Amygdala (tissue), 56 donors: ENCODE measurements at regions not wholly inside any gene's neighbourhood (a gene's known extent, or its start where the extent isn't known, plus 50 kb on each side); places are given as distances from the start of the nearest gene placed in this dataset.

Experiments used
- DNase-seq, 56 donors: peaks; one replicate each; lab custom pipeline; 2025; lab: John Stamatoyannopoulos, UW

DNA sequence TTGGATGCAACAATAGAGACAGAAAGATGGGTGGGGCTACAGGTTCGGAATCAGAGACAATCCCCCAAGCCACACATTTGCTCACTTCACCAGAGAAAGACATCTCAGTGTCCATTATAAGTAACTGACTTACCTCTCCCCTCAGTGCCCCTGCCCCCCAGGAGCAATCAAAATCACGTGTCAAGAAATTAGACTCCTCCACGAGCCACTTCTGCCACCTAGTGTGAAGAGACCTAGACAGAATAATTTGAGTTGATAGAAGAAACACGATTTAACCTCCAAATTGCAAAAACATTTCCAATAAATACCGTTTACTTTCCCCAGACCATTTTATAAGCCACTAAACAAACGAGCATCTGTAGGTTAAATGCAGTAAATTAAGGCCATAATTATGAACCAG lies 123.2 kb downstream of the SLC30A10 start:
- no peak for DNase-seq

DNA sequence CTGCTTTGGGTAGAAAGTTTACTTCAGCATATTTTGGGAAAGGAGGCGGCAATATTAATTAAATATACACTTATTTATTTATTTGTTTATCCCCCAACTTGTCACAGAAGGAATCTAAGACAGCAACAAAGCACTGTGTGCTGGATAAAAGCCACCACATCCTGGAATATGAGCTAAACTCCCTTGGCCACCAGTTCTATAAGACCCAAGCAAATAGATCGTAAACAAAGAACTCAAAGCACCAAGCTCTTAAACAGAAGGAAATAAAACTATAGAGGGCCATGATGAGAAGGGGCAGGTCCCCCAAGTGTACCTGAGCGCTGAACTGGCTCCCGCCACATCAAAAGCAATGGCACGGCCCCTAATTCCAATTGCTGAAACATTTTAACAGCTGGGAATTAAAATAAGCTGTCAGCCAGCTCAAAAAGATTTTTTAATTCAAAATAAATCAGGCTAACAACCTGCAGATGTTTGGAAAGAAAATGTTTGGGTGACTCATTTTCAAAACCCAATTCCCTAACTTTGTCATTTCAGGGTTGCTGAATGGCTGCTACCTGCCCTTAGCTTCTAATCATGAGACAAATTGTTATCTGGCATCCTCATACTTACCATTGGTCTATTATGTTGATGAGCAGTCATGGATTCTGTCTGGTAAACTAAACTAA lies 127.1 kb downstream of the SLC30A10 start:
- no peak for DNase-seq

DNA sequence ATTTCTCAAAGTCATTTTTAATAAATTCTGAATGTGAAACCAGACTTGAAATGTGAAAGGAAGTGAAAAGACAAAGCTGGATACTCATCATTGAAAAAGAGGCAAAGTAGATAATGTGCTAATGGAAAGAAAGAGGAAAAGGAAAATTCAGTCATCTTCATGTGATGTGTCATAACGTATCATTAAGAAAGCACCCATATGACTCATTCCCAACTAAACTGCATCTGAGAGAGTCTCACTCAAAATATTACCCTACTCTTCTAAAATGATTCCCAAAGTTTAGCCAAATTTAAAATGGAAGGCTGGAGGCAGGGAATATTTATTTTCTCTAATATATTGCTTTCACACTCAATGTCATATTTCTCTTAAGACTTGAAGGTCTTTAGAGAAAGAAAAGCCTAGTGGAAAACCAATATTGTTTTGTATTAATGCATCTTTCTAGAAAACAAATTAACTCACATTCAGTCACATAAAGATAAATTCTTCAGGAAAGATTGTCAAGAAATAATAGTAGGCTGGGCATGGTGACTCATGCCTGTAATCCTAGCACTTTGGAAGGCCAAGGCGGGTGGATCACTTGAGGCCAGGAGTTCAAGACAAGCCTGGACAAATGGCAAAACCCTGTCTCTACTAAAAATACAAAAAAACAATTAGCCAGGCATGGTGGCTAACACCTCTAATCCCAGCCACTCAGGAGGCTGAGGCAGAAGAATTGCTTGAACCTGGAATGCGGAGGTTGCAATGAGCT lies 129.9 kb downstream of the SLC30A10 start:
- DNase-seq, result no peak

DNA sequence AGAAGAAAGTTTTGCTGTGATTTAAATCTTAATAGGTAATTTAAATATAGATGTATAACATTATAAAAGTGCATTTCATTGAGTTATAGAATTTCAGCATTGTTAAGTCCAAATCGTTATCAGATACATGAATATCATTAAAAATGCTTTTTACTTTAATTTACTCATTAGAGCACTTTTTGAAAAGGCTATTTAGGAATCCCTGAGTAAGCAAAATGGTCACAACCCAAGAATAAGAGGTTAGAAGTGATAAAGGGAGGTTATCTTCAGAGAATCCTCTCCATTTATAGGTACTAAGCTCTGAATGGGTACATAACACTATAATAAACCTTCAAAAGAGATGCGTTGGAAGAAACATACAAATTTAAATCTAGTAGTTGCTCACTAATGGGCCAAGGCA lies 130.7 kb downstream of the SLC30A10 start:
- no peak for DNase-seq

DNA sequence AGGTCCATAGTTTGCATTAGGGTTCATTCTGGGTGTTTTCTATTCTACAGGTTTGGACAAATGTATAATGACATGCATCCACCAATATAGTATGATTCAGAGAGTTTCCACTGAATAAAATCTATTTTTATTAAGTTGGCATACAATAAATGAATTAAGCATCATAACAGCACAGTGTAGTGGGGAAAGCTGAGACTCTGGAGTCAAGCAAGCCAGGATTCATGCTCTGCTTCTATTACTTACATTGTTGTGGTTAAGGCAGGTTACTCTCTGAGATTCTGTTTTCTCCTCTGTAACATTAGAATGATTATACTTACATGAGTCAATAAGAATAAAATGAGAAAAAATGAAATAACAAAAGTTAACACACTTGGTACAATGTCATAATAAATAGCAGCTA lies 131.3 kb downstream of the SLC30A10 start:
- DNase-seq, result no peak

DNA sequence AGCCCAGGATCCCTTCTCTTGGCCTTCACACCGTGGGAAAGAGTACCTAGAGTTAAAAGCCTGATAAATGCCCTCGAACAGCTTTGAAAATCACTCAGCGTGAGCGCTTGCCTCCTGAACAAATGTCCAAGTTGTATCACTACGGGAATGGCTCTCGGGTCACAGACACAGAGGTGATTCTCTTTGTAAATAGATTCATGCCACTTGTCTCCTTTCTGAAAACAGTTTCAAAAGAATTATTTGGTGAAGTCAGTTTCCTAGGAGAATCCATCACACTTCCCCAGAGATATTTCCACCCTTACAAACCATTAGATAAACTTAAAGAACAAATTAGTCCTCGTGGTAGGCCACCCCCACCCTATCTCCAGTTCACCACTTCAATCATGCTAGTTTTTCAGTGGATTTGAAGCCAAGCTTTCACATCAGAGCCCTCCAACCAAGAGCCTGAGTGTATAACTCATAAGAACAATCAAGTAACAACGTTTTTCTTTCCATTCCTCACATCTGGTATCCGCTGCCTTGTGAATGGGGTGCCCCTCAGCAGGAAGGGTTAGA lies 132.9 kb downstream of the SLC30A10 start:
- DNase-seq, result no peak

DNA sequence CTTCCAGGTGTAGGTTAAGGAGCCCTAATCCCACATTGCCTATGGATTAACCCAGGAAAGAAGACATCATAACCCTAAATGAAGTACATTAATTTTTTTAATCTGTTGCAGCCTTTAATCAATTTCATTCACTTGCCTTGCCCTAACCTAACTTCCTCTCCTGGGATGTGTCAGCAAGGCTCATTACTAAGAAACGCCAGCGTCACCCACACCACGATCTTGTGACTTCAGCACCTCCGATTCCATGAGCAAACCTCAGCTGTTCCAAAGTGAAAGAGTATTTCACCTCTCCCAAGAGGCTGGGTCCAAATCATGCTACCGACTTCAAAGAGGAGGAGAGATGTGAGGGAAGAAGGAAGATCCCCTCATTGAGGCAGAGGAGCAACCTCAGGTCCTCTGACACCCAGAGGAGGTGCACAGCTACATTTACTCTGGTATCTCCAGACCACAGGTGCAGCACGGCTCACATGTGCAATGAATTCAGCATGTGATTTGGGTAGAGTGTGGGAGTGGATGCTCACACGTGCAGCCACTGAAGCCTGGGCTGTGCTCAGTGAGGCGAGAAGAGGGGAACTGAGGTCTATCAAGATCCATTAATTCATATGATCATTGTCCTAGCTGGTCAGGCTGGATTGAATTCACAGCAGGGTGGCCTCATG lies 134.1 kb downstream of the SLC30A10 start:
- no peak for DNase-seq

DNA sequence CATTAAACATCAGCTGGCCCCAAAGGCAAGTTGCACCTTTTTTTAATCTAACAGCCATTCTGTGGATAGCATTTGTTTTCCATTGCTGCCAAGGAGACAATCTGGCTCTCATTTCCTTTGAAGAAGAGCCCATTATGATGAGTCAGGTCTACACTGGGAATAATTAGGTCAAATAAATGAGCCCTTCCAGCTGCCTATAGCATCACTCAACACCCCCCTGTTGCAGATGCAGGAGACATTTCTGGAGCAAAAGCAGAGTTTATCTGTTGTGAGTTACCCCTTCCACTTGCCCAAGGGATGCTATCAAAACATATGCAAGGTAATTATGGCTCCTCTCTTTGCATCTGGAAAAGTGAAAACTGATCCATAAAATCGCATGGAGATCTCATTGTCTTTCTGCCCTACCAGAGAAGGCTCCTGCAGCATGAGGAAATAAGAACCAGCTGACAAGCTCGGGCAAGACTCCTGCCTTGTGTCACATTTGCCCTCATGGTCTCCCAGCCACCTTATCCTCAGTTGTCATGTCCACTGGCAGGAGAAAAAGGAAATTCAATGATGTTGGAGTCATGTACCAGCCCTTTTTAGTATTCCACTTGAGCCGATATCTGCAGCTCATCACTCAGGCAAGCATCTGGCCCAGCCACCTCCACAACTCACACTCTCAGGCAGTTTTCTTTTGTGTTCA lies 135.9 kb downstream of the SLC30A10 start:
- DNase-seq, result no peak

DNA sequence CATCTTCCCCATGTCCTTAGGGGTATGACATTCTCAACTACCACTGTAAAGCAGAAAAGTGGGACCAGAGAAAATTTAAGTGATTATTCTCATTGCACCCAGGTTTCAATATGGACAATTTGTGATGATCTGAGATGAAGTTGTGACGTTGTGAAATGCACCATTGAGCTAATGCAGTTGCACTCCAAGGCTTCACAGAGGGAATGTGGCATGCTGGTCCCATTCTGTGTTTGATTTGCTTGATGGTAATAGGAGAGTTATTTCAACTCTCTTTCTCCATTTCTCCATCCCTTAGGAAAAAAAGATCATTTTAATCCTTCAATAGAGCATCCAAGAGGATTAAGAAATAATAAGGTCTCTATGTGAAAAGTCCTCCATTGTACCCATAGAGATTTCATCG lies 136.6 kb downstream of the SLC30A10 start:
- no peak for DNase-seq

DNA sequence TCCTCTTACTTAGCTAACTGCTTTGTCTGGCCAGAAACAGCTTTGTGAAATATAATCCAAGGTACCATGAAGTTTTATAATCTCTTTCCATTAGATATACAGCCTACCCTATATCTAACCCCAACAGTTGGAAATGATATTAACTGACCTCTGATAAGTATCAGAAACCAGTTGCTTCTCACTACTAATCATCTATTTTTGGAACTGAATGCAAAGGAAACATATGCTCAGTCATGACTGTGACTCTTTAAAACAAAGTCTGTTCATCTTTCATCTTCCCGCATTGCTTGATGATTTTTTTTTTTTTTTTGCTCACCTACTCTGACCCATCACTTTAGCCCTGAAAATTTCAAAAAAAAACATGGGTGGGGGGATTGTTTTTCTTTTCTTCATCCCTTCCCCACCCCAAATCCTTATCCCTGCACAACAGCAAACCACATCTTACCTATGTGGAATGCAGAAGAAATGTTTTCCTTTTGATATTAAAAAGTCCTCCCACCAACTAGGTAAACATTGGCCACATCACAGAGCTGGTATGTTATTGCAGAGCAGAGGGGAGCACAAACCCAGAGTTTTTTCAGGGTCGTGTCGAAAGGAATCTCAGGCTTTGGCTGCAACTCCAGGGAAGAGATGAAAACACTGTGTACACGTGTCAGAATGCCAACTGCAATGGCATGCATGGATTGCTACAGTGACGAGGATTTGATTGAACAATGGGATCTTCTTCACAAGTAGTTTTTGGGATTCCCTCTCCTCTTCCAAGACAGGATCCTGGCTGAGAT lies 137.3 kb downstream of the SLC30A10 start:
- no peak for DNase-seq

DNA sequence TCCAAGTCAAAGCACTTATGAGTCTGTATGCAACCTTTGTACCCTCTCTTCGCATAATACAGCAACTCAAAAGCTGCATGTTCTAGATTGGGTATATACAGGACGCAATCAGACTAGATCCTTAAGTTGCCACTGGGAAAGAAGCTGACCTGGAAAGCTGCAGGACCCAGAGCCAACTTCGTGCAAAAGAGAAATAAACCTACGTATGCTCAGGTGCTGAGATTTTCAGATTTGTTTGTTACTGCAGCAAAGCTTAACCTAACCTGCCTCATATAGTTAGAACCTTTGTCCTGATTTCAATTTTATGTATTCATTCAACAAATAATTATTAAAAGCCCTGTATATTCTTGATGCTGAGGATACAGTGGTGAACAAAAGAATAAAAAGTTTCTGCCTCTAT lies 139.7 kb downstream of the SLC30A10 start:
- no peak for DNase-seq

DNA sequence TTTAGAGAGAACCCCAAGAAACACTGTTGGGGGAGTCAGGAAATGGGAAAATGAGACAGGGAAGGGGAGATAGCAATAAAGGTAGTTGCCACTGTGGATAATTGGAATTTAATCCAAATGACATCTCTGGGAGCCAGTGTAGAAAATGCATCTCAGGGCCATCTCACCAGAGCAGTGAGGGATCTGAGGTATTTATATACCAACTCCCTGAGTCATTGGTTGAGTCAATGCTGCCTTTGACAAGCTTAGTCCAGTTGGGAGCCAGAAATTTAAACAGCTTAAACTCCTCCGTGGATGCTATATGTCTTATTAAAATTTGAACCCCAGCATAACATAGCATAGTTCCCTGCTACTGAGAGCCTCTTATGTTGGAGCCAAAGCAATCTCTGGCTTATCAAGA lies 140.3 kb downstream of the SLC30A10 start:
- DNase-seq, result no peak

DNA sequence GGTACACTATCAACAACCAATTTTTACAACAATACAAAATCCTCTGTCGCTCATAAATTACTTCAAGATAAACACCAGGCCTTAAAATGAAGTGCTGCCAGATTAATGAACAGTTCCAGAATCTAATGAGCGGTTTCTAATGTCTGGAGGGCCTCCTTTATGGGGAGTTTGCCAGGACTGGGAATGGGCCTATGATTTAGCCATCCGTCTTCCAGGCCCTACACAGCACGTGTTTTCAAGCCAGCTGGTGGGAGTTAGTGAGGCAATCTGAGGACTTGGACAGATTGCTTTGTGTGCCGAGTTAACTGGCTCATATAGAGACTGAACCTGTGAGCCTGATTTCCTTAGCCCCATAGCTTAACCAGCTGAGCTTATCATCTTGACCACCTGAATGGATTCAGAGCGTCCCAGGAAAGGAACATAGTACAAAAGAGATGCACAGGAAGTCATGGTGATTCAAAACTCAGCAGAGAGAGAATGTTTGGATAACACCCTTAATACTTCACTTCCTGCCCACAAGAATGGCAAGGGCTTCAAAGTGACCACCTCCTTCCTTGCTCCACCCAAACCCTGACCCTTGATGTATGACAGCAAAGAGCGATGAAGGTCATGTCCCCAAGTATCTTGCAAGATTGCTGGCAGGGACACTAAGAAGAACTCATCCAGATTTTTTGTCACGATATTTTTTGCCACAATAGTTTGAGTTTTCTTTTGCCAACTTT lies 143.5 kb downstream of the SLC30A10 start:
- DNase-seq, result no peak

DNA sequence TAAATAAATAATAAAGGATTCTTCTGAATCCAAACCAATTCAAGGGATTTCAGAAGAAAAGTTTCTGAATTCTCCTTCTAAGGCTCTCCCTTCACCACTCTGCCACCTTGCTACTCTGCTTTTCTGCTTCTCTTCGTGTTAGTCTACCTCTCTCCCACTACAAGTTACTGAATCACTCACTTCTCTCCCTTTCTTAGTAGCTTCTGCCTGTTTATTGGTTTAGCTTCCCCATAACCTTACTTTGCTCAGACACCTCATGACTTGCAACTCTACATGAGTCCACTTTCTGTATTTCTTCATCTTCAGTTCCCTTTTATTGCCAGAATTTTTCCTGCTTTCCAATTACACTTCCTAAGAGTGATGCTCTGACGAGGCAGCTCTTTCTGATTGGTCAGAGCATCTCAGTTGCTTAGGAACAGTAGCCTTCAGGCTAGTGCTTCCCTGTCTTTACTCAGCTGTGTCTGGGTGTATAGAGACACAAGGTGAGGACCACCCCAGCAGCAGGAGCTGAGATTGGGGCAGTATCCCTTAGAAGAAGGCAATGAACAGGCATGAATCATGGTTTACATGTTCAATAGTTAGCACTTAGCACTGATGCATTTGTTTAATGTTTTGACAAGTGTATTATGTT lies 144.6 kb downstream of the SLC30A10 start:
- peak in 8 of 56 donors; percentile 1 to 37 (median 8) for DNase-seq

DNA sequence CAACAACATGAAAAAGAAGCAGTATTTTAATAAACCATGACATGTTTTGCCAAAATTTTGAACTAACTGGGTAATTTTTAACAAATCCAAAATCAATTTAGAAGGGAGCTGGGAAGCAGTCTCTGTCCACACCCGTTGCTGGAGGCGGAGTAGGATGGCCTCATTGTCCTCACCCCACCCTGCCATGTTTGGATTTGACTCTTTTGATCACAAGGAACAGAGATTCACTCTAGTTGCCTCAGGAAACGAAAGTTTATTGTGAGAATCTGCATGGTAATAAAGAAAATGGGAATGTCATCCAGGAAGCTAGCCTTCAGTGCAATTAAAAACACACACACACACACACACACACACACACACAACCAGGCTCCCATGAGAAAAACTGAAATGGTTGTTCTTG lies 145.4 kb downstream of the SLC30A10 start:
- DNase-seq, result no peak

DNA sequence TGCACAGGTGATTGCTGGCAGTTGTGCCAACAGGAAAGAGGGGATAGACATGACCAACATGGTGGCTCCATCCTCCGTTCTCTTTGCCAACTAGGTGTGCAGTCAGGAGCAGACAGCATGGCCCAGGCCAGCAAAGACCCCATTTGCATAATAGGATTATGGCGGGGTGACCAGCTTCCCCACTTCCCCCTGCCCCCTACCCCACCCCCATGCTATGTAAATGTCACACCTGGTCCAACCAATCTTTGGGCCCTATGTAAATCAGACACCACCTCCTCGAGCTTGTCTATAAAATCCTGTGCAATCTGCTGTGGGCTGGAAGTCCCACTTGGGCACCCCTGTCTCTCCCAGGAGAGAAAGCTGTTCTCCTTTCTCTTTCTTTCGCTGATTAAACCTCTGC lies 146.0 kb downstream of the SLC30A10 start:
- no peak for DNase-seq

DNA sequence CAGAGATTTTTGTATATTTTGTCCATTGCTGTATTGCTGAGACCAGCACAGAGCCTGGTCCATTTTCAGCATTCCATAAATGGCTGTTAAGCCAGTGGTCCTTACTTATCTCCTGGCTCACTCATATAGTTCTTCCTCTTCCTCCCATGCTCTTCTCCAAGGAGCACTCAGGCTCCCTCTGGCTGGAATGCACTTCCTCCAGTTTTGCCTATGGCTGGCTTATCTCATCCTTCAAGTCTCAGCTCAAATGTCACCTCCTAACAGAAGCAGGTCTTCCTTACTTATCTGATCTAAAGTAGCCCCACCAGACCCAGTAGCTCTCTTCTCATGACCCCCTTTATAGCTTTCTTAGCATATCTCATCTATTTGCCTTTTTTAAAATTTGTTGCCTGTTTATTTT lies 146.9 kb downstream of the SLC30A10 start:
- DNase-seq, result no peak

DNA sequence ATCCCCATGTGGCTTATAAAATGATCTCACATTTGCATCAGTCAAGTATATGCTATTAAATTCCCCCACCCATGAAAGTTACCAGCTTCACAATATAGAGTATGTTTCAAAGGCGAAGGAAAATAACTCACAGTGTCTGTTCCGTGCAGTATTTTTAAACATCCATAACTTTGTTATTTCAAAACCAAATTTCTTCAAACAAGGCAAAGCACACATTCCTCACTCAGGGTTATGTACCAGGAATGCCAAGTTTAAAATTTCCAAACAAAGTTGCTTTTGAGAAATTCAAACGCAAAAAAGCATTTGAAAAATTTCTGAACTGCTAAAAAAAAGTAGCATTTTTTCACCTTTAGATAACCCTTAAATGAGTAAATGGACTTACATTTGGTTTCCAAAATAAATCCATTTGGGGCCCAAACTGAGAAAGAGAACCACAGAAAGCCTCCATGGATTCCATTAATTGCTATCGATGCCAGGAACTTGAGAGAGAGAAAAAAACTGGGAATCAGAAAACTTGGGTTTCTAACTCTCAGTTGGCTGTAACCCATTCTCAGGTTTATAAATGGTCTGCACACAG lies 149.5 kb downstream of the SLC30A10 start:
- DNase-seq, result no peak

DNA sequence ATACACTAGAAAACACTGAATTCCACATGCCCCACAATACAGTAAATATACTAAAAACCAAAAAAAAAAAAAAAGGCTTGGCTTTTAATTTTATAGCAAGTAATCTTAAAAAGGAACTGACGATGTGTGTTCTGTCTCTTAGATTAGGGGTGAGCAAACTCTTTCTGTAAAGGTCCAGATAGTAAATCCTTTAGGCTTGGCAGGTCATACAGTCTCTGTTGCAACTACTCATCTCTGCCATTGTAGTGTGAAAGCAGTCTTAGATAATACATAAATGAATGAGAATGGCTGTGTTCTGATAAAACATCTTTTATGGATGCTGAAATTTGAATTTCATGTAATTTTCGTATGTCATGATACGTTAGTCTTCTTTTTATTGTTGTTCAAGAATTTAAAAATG lies 150.2 kb downstream of the SLC30A10 start:
- DNase-seq, result no peak
